ENCODE measurements at regions not wholly inside any gene's neighbourhood (a gene's known extent, or its start where the extent isn't known, plus 50 kb on each side); places are given as distances from the start of the nearest gene placed in this dataset.

GRCh38 chr2:163122257-163122656, 283.7 kb upstream of the KCNH7 start:
- TF ChIP-seq CTCF (IDR thresholded peaks at IDR 0.05) (no peak), EZH2 (IDR thresholded peaks at IDR 0.05; ENCODE audit: borderline replicate concordance, insufficient read depth, low read depth, low read length, poor library complexity, severe bottlenecking) (no peak)
